Sigmoid colon (tissue), 6 donors: ENCODE measurements at regions not wholly inside any gene's neighbourhood (a gene's known extent, or its start where the extent isn't known, plus 50 kb on each side); places are given as distances from the start of the nearest gene placed in this dataset.

Source experiments
- DNase-seq: peaks from one replicate; pipeline ENCODE4 v3.0.0-alpha.2; 2019
- H3K27ac ChIP-seq, 4 donors: fragments of 200-600 bp; sonication (generic); one replicate each; pipeline ENCODE4 v1.5.1; 2016 to 2019; ENCODE audit warnings: mild to moderate bottlenecking in 1 of 4
- H3K27me3 ChIP-seq, 3 donors: fragments of 200-600 bp; sonication (generic); one replicate each; pipeline ENCODE4 v1.5.1; 2019; ENCODE audit warnings: mild to moderate bottlenecking in 1 of 3
- H3K36me3 ChIP-seq, 4 donors: fragments of 200-600 bp; sonication (generic); one replicate each; pipeline ENCODE4 v1.5.1; 2016 to 2019
- H3K4me1 ChIP-seq, 4 donors: fragments of 200-600 bp; sonication (generic); one replicate each; pipeline ENCODE4 v1.5.1; 2017 to 2019
- H3K4me3 ChIP-seq, 4 donors: fragments of 200-600 bp; sonication (generic); one replicate each; pipeline ENCODE4 v1.5.1; 2017 to 2019; ENCODE audit warnings: mild to moderate bottlenecking in 2 of 4, moderate library complexity in 1 of 4
- H3K9me3 ChIP-seq, 4 donors: fragments of 200-600 bp in 3 of 4; sonication (generic) in 3 of 4; one replicate each; pipeline versions ENCODE4 v1.5.1 to v1.6.1; 2013 to 2019
- CTCF ChIP-seq, 4 experiments: fragments of 450-650 bp in 3 of 4; fragments of 200-600 bp in 1 of 4; IDR thresholded peaks; one replicate each; pipeline ENCODE4 v1.5.1; 2016 to 2019; ENCODE audit warnings: antibody characterized with exemption in 4 of 4, mild to moderate bottlenecking in 3 of 4, moderate library complexity in 2 of 4
- EP300 ChIP-seq, 4 donors: sonication (generic); formaldehyde crosslinking; IDR thresholded peaks; one replicate each; pipeline ENCODE4 v1.6.1; 2017; ENCODE audit warnings: antibody characterized with exemption in 4 of 4
- POLR2A ChIP-seq, 2 donors: fragments of 450-650 bp; IDR thresholded peaks; one replicate each; pipeline ENCODE4 v1.6.1; 2016; ENCODE audit warnings: antibody characterized with exemption in 2 of 2, mild to moderate bottlenecking in 2 of 2, moderate library complexity in 2 of 2
- POLR2AphosphoS5 ChIP-seq, 4 donors: sonication (generic); formaldehyde crosslinking; IDR thresholded peaks; one replicate each; pipeline ENCODE4 v1.6.1; 2017; ENCODE audit warnings: antibody characterized with exemption in 4 of 4
- WGBS, 2 donors: extraction: QIAGEN DNeasy Blood & Tissue Kit; methylation state at CpG; one replicate each; pipeline ENCODE4 v1.1.7; 2013; 5-methylcytosine and 5-hydroxymethylcytosine counted together
- intact Hi-C: fragments of 100-400 bp; cut with DNase I; formaldehyde crosslinking; loops from one replicate; pipeline ENCODE4 v1.15.1; 2023
- donor health status: healthy with polysubstance abuse.
- donor health status: healthy.

- intact Hi-C loops = no loop called here
- WGBS, 2 donors = 71 to 72% methylated on average over 5 of the region's 5 CpGs
- TF ChIP-seq CTCF (IDR thresholded peaks at IDR 0.05) = no peak
- no peak for TF ChIP-seq POLR2A (IDR thresholded peaks at IDR 0.05)
- no peak for TF ChIP-seq POLR2AphosphoS5 (IDR thresholded peaks at IDR 0.05)
- TF ChIP-seq EP300 (IDR thresholded peaks at IDR 0.05) = no peak
- no peaks in the 10 kb centered on the region for H3K36me3 ChIP-seq
- no peaks in the 10 kb centered on the region for H3K4me1 ChIP-seq
- no peak overlapping the region for H3K4me3 ChIP-seq
- H3K27me3 ChIP-seq = no peaks in the 10 kb centered on the region
- DNase-seq = no peak
- H3K27ac ChIP-seq = no peak overlapping the region
- H3K9me3 ChIP-seq = no peaks in the 10 kb centered on the region
Measured at GRCh38 chr1:101632548-101633272, 364.0 kb downstream of the OLFM3 start.

DNA sequence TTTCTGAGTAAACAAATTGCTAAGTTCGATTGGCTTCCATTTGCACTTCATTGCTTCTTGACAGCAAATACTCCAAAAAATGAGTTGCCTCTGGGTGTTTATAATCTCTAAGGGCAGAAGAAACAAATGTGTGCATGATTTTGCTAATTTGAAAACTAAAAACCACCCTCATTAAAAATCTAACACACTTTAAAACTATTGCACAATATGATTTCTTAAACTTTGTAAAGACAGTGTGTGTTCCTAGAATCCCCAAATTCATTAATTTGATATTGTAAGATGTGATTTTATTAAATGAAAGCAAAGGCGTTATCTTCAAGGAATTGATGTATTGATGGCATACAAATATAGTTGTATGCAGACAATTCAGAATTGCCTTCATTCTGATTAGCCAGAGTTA is 350.9 kb downstream of the OLFM3 start:
- Histone ChIP-seq H3K4me3 (no peak overlapping the region), H3K4me1 (no peaks in the 10 kb centered on the region), H3K27ac (no peak overlapping the region), H3K9me3 (no peaks in the 10 kb centered on the region), H3K36me3 (no peaks in the 10 kb centered on the region), H3K27me3 (no peaks in the 10 kb centered on the region)
- intact Hi-C loops = no loop called here
- DNase-seq = no peak
- no peak for TF ChIP-seq EP300 (IDR thresholded peaks at IDR 0.05)
- no peak for TF ChIP-seq POLR2AphosphoS5 (IDR thresholded peaks at IDR 0.05)
- no peak for TF ChIP-seq POLR2A (IDR thresholded peaks at IDR 0.05)
- no peak for TF ChIP-seq CTCF (IDR thresholded peaks at IDR 0.05)
- WGBS, 2 donors = 43 to 54% methylated on average over 2 of the region's 2 CpGs

- intact Hi-C loops = no loop called here
- TF ChIP-seq POLR2AphosphoS5 (IDR thresholded peaks at IDR 0.05) (no peak), CTCF (IDR thresholded peaks at IDR 0.05) (no peak), EP300 (IDR thresholded peaks at IDR 0.05) (no peak), POLR2A (IDR thresholded peaks at IDR 0.05) (no peak)
- no peaks in the 10 kb centered on the region for H3K36me3 ChIP-seq
- no peaks in the 10 kb centered on the region for H3K27me3 ChIP-seq
- no peaks in the 10 kb centered on the region for H3K4me1 ChIP-seq
- H3K27ac ChIP-seq = no peak overlapping the region
- H3K4me3 ChIP-seq = no peak overlapping the region
- DNase-seq = no peak
- 79 to 89% methylated on average over 3 of the region's 3 CpGs for WGBS, 2 donors
- H3K9me3 ChIP-seq = no peaks in the 10 kb centered on the region
Measured at GRCh38 chr1:101652484-101652883, 344.2 kb downstream of the OLFM3 start.

- H3K4me3 ChIP-seq = no peak overlapping the region
- no peak for DNase-seq
- H3K27me3 ChIP-seq = no peaks in the 10 kb centered on the region
- WGBS, 2 donors = 5 to 8% methylated on average over 3 of the region's 3 CpGs
- no peaks in the 10 kb centered on the region for H3K4me1 ChIP-seq
- no peak overlapping the region for H3K27ac ChIP-seq
- TF ChIP-seq CTCF (IDR thresholded peaks at IDR 0.05) = no peak
- TF ChIP-seq POLR2A (IDR thresholded peaks at IDR 0.05) = no peak
- no peak for TF ChIP-seq POLR2AphosphoS5 (IDR thresholded peaks at IDR 0.05)
- no peak for TF ChIP-seq EP300 (IDR thresholded peaks at IDR 0.05)
- H3K36me3 ChIP-seq = no peaks in the 10 kb centered on the region
- H3K9me3 ChIP-seq = no peaks in the 10 kb centered on the region
- intact Hi-C loops = no loop called here
Measured at GRCh38 chr1:101653482-101653946, 343.2 kb downstream of the OLFM3 start.

DNA sequence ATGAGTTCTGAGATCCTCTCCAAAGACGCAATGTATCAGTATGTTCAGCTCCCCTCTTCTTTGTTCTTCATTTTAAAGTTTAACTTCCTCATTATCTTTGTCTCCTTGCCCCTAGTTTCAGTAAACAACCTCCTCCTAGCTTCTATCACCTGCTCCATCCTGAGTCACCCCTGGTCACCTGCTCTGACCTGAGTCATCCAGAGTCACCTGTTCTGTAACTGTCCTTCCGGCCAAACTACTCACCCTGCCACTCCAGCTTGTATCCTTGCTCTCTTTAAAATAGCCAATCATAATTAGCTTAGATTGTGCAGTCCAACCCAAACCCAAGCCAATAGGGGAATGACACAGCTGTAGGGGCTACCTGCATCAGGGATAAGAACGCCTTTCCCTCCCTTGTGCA is 332.0 kb downstream of the OLFM3 start:
- H3K9me3 ChIP-seq = peaks cover 0 to 5% (median 2%) of the 10 kb centered on the region in 4 donors
- WGBS, 2 donors = 66 to 87% methylated on average over 3 of the region's 3 CpGs
- no peak for DNase-seq
- no peaks in the 10 kb centered on the region for H3K27me3 ChIP-seq
- intact Hi-C loops = no loop called here
- no peak overlapping the region for H3K4me3 ChIP-seq
- no peak overlapping the region for H3K27ac ChIP-seq
- H3K4me1 ChIP-seq = no peaks in the 10 kb centered on the region
- TF ChIP-seq EP300 (IDR thresholded peaks at IDR 0.05) = no peak
- TF ChIP-seq POLR2A (IDR thresholded peaks at IDR 0.05) = no peak
- no peak for TF ChIP-seq POLR2AphosphoS5 (IDR thresholded peaks at IDR 0.05)
- no peaks in the 10 kb centered on the region for H3K36me3 ChIP-seq
